ENCODE measurements at regions not wholly inside any gene's neighbourhood (a gene's known extent, or its start where the extent isn't known, plus 50 kb on each side); places are given as distances from the start of the nearest gene placed in this dataset.

GRCh38 chr13:61727767-61728166 lies 312.1 kb upstream of the PCDH20 start:
- H3K27me3 ChIP-seq (replicated peaks; ENCODE audit: insufficient read depth): no peaks in the 10 kb centered on the region
- intact Hi-C loops (cut with DNase I): no loop called here
- H3K36me3 ChIP-seq: no peaks in the 10 kb centered on the region
- H3K4me1 ChIP-seq (replicated peaks): no peaks in the 10 kb centered on the region
- no peak for TF ChIP-seq POLR2A (IDR thresholded peaks at IDR 0.05)
- TF ChIP-seq POLR2AphosphoS5 (IDR thresholded peaks at IDR 0.05): no peak
- no peak for TF ChIP-seq CTCF (IDR thresholded peaks at IDR 0.05)
- DNase-seq (ENCODE audit: low spot score): no peak
- H3K4me3 ChIP-seq: no peak overlapping the region
- H3K27ac ChIP-seq: no peak overlapping the region
- WGBS: 20% methylated on average over 2 of the region's 2 CpGs
- no peaks in the 10 kb centered on the region for H3K9me3 ChIP-seq

GRCh38 chr13:61725806-61726205 lies 310.2 kb upstream of the PCDH20 start:
- no peaks in the 10 kb centered on the region for H3K4me1 ChIP-seq (replicated peaks)
- TF ChIP-seq POLR2A (IDR thresholded peaks at IDR 0.05) (no peak), CTCF (IDR thresholded peaks at IDR 0.05) (no peak), POLR2AphosphoS5 (IDR thresholded peaks at IDR 0.05) (no peak)
- no peak overlapping the region for H3K27ac ChIP-seq

GRCh38 chr13:61722119-61722518 lies 306.5 kb upstream of the PCDH20 start:
- no peaks in the 10 kb centered on the region for H3K4me1 ChIP-seq (replicated peaks)
- no peak for DNase-seq (ENCODE audit: low spot score)
- intact Hi-C loops (cut with DNase I): no loop called here
- H3K9me3 ChIP-seq: no peaks in the 10 kb centered on the region
- no peak overlapping the region for H3K27ac ChIP-seq
- H3K27me3 ChIP-seq (replicated peaks; ENCODE audit: insufficient read depth): no peaks in the 10 kb centered on the region
- no peak overlapping the region for H3K4me3 ChIP-seq
- WGBS: 78% methylated on average over 2 of the region's 2 CpGs
- no peaks in the 10 kb centered on the region for H3K36me3 ChIP-seq
- TF ChIP-seq CTCF (IDR thresholded peaks at IDR 0.05) (no peak), POLR2A (IDR thresholded peaks at IDR 0.05) (no peak), POLR2AphosphoS5 (IDR thresholded peaks at IDR 0.05) (no peak)

More at GRCh38 chr13:61725806-61726205, 310.2 kb upstream of the PCDH20 start:
- DNase-seq (ENCODE audit: low spot score): no peak
- Histone ChIP-seq H3K27me3 (replicated peaks; ENCODE audit: insufficient read depth) (no peaks in the 10 kb centered on the region), H3K9me3 (no peaks in the 10 kb centered on the region), H3K36me3 (no peaks in the 10 kb centered on the region), H3K4me3 (no peak overlapping the region)
- intact Hi-C loops (cut with DNase I): no loop called here

- Histone ChIP-seq H3K27ac (no peak overlapping the region), H3K4me3 (no peak overlapping the region), H3K36me3 (no peaks in the 10 kb centered on the region), H3K9me3 (no peaks in the 10 kb centered on the region), H3K27me3 (replicated peaks; ENCODE audit: insufficient read depth) (no peaks in the 10 kb centered on the region), H3K4me1 (replicated peaks) (no peaks in the 10 kb centered on the region)
- intact Hi-C loops (cut with DNase I): no loop called here
- no peak for TF ChIP-seq POLR2A (IDR thresholded peaks at IDR 0.05)
- TF ChIP-seq POLR2AphosphoS5 (IDR thresholded peaks at IDR 0.05): no peak
- no peak for TF ChIP-seq CTCF (IDR thresholded peaks at IDR 0.05)
- DNase-seq (ENCODE audit: low spot score): no peak
- WGBS: 63% methylated on average over 1 of the region's 1 CpG
Observed at GRCh38 chr13:61712621-61713020, 297.0 kb upstream of the PCDH20 start.

GRCh38 chr13:61709258-61709657 lies 293.6 kb upstream of the PCDH20 start:
- Histone ChIP-seq H3K36me3 (no peaks in the 10 kb centered on the region), H3K4me3 (no peak overlapping the region), H3K4me1 (replicated peaks) (no peaks in the 10 kb centered on the region), H3K27me3 (replicated peaks; ENCODE audit: insufficient read depth) (no peaks in the 10 kb centered on the region), H3K9me3 (no peaks in the 10 kb centered on the region), H3K27ac (no peak overlapping the region)
- TF ChIP-seq POLR2A (IDR thresholded peaks at IDR 0.05) (no peak), CTCF (IDR thresholded peaks at IDR 0.05) (no peak), POLR2AphosphoS5 (IDR thresholded peaks at IDR 0.05) (no peak)
- intact Hi-C loops (cut with DNase I): no loop called here
- no peak for DNase-seq (ENCODE audit: low spot score)
- WGBS: 96% methylated on average over 1 of the region's 1 CpG

Measured in prostate gland (tissue), 2 donors.